WTC11 (cell line): ENCODE measurements at regions not wholly inside any gene's neighbourhood (a gene's known extent, or its start where the extent isn't known, plus 50 kb on each side); places are given as distances from the start of the nearest gene placed in this dataset.

ENCODE experiments used
- ATAC-seq: fragments of 200-7000 bp; cut with Tn5 transposase; 2 replicates; pipeline ENCODE4 v1.10.0; 2021; ENCODE audit warnings: mild to moderate bottlenecking, moderate library complexity
- CTCF ChIA-PET: fragments of 300-600 bp; sonication (Branson Sonifier 250); formaldehyde crosslinking; loops from one replicate; lab custom pipeline; 2021; ENCODE audit warnings: antibody characterized with exemption; lab: Charles Lee
- POLR2A ChIA-PET: fragments of 350-600 bp; sonication (Branson Sonifier 250); formaldehyde crosslinking; loops from one replicate; lab custom pipeline; 2021; ENCODE audit warnings: antibody characterized with exemption; lab: Charles Lee
- DNase-seq: peaks from one replicate; pipeline ENCODE4 v3.0.0; 2021; ENCODE audit warnings: low spot score
- H3K27ac Mint-ChIP-seq: 2 replicates; pipeline ENCODE4 v1.8.0; 2021; ENCODE audit warnings: mixed read lengths
- H3K27me3 Mint-ChIP-seq: 2 replicates; pipeline ENCODE4 v1.8.0; 2021; ENCODE audit warnings: low read depth, mild to moderate bottlenecking, moderate library complexity, mixed read lengths
- H3K36me3 Mint-ChIP-seq: 2 replicates; pipeline ENCODE4 v1.8.0; 2021; ENCODE audit warnings: mixed read lengths
- H3K4me1 Mint-ChIP-seq: 2 replicates; pipeline ENCODE4 v1.8.0; 2022; ENCODE audit warnings: mixed read lengths
- H3K4me3 Mint-ChIP-seq: 2 replicates; pipeline ENCODE4 v1.8.0; 2021; ENCODE audit warnings: mild to moderate bottlenecking, moderate library complexity, mixed read lengths
- H3K9me3 Mint-ChIP-seq: 2 replicates; pipeline ENCODE4 v1.8.0; 2021; ENCODE audit warnings: mixed read lengths
- ATF3 ChIP-seq: sonication (generic); formaldehyde crosslinking; conservative IDR thresholded peaks from 2 replicates; pipeline ENCODE4 v1.8.1; 2022; ENCODE audit warnings: mild to moderate bottlenecking, missing genetic modification reagents
- E2F5 ChIP-seq: sonication (generic); formaldehyde crosslinking; IDR thresholded peaks from 2 replicates; pipeline ENCODE4 v1.8.1; 2022; ENCODE audit warnings: mild to moderate bottlenecking, moderate library complexity, missing genetic modification reagents
- ERG ChIP-seq: fragments of 250-450 bp; sonication (Bioruptor Pico); IDR thresholded peaks from 2 replicates; pipeline ENCODE4 v1.8.0; 2021; ENCODE audit warnings: mild to moderate bottlenecking
- GRHL2 ChIP-seq: fragments of 250-450 bp; sonication (Bioruptor Pico); IDR thresholded peaks from 2 replicates; pipeline ENCODE4 v1.8.0; 2022; ENCODE audit warnings: mild to moderate bottlenecking, moderate library complexity; ENCODE audit not compliant: insufficient replicate concordance, severe bottlenecking
- HMGA2 ChIP-seq: fragments of 250-450 bp; sonication (Bioruptor Pico); IDR thresholded peaks from 2 replicates; pipeline ENCODE4 v1.4.0; 2021; ENCODE audit warnings: mild to moderate bottlenecking, moderate library complexity
- JUN ChIP-seq: sonication (generic); formaldehyde crosslinking; IDR thresholded peaks from 2 replicates; pipeline ENCODE4 v1.8.0; 2023; ENCODE audit warnings: mild to moderate bottlenecking, missing genetic modification reagents
- KAT7 ChIP-seq: sonication (generic); formaldehyde crosslinking; IDR thresholded peaks from 2 replicates; pipeline ENCODE4 v1.8.1; 2023; ENCODE audit warnings: missing genetic modification reagents, mild to moderate bottlenecking, borderline replicate concordance
- MXD4 ChIP-seq: fragments of 250-450 bp; sonication (Bioruptor Pico); IDR thresholded peaks from 2 replicates; pipeline ENCODE4 v1.8.0; 2021; ENCODE audit warnings: mild to moderate bottlenecking, moderate library complexity, borderline replicate concordance
- PRDM15 ChIP-seq: sonication (generic); formaldehyde crosslinking; IDR thresholded peaks from 2 replicates; pipeline ENCODE4 v1.8.0; 2022; ENCODE audit warnings: missing genetic modification reagents
- PREB ChIP-seq: sonication (generic); formaldehyde crosslinking; IDR thresholded peaks from 2 replicates; pipeline ENCODE4 v1.8.1; 2022; ENCODE audit warnings: mild to moderate bottlenecking, missing genetic modification reagents, moderate library complexity, borderline replicate concordance
- RELA ChIP-seq: sonication (generic); formaldehyde crosslinking; IDR thresholded peaks from 2 replicates; pipeline ENCODE4 v1.8.1; 2022; ENCODE audit warnings: missing genetic modification reagents, mild to moderate bottlenecking, borderline replicate concordance
- SP1 ChIP-seq: sonication (generic); formaldehyde crosslinking; conservative IDR thresholded peaks from 2 replicates; pipeline ENCODE4 v1.8.1; 2022; ENCODE audit warnings: missing genetic modification reagents
- TEAD1 ChIP-seq: sonication (generic); formaldehyde crosslinking; IDR thresholded peaks from 2 replicates; pipeline ENCODE4 v1.8.0; 2022; ENCODE audit warnings: mild to moderate bottlenecking, missing genetic modification reagents
- TEAD4 ChIP-seq: sonication (generic); formaldehyde crosslinking; IDR thresholded peaks from 2 replicates; pipeline ENCODE4 v1.8.0; 2022; ENCODE audit warnings: mild to moderate bottlenecking, missing genetic modification reagents
- TP53 ChIP-seq: sonication (generic); formaldehyde crosslinking; IDR thresholded peaks from 2 replicates; pipeline ENCODE4 v1.8.1; 2023; ENCODE audit warnings: mild to moderate bottlenecking, missing genetic modification reagents
- ZNF317 ChIP-seq: sonication (generic); formaldehyde crosslinking; IDR thresholded peaks from 2 replicates; pipeline ENCODE4 v1.8.1; 2023; ENCODE audit warnings: low read depth, mild to moderate bottlenecking, moderate library complexity, missing genetic modification reagents, borderline replicate concordance
- ZNF512 ChIP-seq: sonication (generic); formaldehyde crosslinking; IDR thresholded peaks from 2 replicates; pipeline ENCODE4 v1.8.1; 2022; ENCODE audit warnings: missing genetic modification reagents, borderline replicate concordance

GRCh38 chr21:25215698-25216384 lies 391.4 kb downstream of the MRPL39 start (continued):
- TF ChIP-seq PRDM15 (CRISPR knock-in tag), result no peak

GRCh38 chr21:25214676-25215075 lies 392.6 kb downstream of the MRPL39 start:
- no peak for ATAC-seq
- peaks cover 36% of the 10 kb centered on the region for H3K9me3 Mint-ChIP-seq
- no peak for DNase-seq
- no peak overlapping the region for H3K27ac Mint-ChIP-seq
- H3K36me3 Mint-ChIP-seq, result peaks cover 6% of the 10 kb centered on the region
- H3K4me3 Mint-ChIP-seq, result no peak overlapping the region
- ChIA-PET POLR2A (no interaction called here), CTCF (no interaction called here)
- no peak for TF ChIP-seq SP1 (CRISPR knock-in tag)
- no peak for TF ChIP-seq E2F5 (CRISPR knock-in tag)
- TF ChIP-seq PRDM15 (CRISPR knock-in tag), result no peak
- no peak for TF ChIP-seq ERG
- TF ChIP-seq RELA (CRISPR knock-in tag), result no peak
- TF ChIP-seq ZNF317, result no peak
- TF ChIP-seq TEAD1 (CRISPR knock-in tag), result no peak
- no peak for TF ChIP-seq ZNF512 (CRISPR knock-in tag)
- no peak for TF ChIP-seq GRHL2 (CRISPR knock-in tag)
- no peak for TF ChIP-seq MXD4 (CRISPR knock-in tag)
- no peak for TF ChIP-seq TP53 (CRISPR knock-in tag)
- no peak for TF ChIP-seq PREB (CRISPR knock-in tag)
- no peak for TF ChIP-seq ATF3 (CRISPR knock-in tag)
- TF ChIP-seq KAT7 (CRISPR knock-in tag), result no peak
- TF ChIP-seq TEAD4 (CRISPR knock-in tag), result no peak
- no peak for TF ChIP-seq JUN (CRISPR knock-in tag)
- TF ChIP-seq HMGA2, result no peak
- no peaks in the 10 kb centered on the region for H3K4me1 Mint-ChIP-seq
- H3K27me3 Mint-ChIP-seq, result no peaks in the 10 kb centered on the region
